ENCODE measurements at regions not wholly inside any gene's neighbourhood (a gene's known extent, or its start where the extent isn't known, plus 50 kb on each side); places are given as distances from the start of the nearest gene placed in this dataset.
A peak's percentile ranks its signal among the peaks of the same experiment; 100 is the strongest.
"Not testable (repeated sequence)": the region's sequence is repeated elsewhere in the genome, so short reads cannot be mapped to it uniquely, and the experiment has no call there.

DNA sequence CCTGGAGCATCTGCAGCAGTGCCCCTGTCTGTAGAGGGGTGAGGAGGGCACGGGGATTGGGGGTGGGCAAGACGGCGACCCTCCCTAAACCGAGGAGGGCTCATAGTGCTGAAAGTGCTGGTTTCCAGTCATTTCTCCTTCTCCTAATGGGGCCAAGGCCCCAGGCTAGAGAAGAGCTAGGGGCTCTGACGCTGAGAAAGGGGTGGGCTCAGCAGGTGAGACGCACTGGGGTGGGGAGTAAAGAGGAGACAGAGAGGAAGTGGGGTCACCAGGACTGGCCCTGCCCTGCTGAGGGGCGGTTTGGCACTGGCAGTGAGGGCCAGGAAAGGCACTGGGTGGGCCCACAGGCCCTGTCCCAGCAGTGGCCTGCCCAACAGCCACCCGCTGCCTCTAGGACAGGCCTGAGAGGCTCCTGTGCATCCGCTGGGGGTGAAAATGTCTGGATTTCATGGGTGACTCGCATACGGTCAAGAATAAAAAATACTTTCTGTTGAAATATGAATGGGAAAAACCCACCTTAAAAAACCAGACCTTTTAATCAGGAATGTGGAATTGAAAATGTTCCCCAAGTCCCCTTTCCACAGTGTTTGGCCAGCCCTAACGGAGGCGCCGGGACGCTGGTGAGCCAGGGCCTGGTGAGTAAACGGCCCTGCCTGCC lies 122.4 kb upstream of the SMURF2 start:
- DNase-seq (ENCODE audit: low read depth in 2 of 2): no peak

DNA sequence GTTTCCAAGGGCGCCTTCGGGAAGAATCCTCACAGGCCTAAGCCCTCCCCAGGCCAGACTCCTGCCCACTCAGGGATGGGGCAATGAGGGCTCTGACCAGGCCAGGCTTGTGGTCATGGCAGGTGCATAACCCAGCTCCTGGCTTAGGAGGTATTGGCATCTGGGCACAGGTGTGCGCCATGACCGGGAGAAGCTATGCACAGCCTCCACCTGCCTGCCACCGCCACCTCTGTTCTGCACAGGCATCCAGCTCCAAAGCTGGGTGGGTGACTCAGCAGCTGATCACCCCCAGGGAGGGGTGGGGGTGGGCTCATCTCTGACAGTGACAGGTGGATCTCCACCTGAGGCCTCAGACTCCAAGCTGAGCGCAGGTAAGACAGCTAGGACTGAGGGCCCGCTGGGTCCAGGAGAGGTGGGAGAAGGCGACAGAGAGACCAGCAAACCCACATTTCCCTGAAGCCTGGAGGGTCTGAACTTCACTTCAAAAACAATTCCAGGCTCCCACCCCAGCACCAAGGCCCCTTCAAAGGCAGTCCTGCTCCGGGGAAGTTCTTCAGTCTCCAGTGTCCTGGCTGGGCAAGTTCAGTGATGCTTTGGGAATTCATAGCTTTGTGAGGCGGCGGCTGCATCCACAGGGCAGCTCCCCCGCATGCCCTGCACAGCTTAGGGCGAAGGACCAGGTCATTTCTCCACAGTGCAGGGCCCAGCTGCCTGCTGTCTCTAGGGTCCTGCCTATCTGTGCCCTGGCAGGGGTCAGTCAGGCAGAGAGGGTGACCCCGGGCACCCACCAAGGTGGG lies 121.6 kb upstream of the SMURF2 start:
- DNase-seq (ENCODE audit: low read depth in 2 of 2): no peak

DNA sequence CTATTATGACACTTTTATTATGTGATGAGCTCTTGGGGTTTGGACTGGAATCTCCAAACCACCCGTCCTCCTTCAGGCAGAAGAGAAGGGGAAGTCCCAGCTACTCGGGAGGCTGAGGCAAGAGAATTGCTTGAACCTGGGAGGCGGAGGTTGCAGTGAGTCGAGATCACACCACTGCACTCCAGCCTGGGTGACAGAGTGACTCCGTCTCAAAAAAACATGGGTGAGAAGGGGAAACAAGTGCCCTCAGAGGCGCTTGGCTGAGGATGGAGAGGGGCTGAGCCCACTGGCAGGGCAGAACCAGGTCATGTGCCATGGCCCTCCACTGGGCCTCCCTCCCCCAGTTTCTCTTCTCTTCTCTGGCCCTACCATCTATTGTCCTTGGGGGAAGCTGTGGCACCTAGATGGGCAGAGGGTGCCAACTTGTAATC lies 120.9 kb upstream of the SMURF2 start:
- no peak for DNase-seq (ENCODE audit: low read depth in 2 of 2)

DNA sequence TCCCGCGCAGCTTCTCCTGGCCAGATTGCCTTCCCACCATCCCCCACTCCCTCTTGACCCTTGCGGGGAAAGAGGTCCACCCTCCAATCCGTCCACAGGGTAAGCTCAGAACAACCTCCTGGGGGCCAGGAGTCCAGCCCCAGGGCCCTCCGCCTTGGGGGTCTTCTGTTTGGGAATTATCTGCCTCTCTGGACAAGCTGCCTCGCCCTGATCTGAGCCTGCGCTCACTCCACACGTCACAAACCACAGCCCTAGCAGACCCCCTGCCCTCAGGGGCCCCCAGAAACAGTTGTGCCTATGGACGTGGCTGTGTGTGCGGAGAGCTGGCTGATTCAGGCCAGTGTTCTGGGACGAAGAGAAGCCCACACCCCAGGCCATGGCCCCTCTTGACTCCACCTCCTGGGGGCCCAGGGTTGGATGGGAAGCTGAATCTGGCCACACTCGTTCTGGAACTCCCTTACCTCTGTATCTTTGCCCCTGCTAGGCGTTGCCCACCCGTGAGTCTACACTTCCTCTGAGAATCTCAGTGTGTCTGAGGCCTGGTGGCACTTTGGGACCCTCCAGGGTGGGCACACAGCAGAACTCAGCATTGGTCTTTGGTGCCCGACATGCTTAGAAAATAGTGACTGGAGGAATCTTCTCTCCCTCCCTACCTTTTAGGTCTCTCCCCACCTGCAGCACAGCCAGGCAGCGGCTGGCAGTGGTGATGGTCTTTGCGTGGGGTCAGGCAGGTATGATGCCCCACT lies 119.9 kb upstream of the SMURF2 start:
- DNase-seq (ENCODE audit: low read depth in 2 of 2): no peak

DNA sequence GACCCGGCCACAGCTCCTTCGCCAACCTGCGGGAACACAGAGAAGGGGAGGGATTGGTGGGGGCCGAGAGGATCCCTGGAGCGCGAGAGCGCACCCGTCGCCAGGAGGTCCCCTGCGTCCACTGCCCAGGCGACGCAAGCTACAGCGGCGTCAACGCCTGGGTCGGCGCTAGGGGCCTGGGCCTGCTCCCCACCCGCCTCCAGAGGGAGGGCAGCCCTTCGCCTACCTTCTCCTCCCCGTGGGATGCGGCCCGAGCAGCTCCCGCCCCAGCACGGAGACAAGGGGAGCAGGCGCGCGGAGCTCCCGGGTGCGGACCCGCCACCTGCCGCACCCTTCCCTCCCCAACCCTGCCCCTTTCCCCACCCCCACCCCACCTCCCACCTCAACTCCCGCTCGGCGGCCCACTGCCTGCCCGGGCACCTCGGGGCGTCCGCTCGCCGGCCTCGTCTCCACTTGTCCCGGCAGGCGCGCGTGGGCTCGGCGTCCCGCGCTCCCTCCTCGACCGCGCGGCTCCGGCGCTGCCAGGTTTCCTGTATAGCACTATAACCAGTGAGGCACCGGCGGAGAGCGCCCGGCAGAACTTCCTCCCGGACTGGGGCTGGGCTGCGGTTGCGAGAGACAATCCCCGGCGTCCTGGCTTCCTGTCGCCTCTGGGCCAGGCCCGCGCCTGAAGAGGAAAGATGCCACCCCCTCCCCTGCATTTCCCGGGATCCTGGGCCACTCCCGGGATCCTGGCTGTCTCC lies 119.1 kb upstream of the SMURF2 start:
- no peak for DNase-seq (ENCODE audit: low read depth in 2 of 2)

DNA sequence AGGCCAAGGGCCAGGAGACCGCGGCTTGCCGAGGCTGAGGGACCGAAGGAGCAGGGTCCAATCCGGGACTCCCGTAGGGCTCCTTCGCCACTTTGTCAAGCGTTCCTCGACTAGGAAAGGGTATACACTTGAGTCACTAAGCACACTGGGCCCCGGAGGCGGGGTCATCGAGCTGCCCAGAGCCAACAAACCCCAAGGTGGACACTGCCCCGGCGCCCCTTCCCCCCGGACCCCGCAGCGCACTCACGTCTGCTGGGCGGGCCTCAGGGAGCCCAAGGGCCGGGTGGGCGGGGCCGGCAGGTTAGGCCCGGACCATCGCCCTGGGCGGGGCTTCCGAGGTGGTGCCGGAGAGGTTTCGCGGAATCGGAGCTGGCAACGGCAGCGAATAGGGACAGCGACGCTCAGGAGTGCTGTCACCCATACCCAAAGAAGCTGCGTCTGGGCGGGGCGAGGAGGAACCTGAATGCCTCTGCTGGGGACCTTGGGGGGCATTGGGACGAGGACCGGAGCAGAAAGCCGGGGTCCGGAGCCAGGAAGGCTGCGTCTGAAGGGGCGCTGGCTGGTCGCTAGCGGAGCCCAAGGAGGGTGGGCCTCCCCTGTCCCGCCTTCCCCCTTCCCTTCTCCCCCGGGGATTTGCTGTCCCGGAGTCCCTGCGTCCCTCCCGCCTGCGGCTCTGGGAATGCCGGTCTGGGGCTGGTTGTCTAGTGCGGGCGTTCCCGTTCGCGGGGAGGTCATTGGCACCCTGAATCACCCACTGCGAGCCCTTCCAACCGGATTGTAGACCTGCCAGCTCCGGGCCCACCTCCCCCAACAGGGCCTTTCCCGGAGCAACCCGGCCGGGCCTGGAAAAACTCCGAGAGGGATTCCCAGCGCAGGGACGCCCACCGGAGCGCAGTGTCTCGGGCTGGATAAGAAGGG lies 118.2 kb upstream of the SMURF2 start:
- peak; percentile 48 to 57 for DNase-seq (ENCODE audit: low read depth in 2 of 2)

DNA sequence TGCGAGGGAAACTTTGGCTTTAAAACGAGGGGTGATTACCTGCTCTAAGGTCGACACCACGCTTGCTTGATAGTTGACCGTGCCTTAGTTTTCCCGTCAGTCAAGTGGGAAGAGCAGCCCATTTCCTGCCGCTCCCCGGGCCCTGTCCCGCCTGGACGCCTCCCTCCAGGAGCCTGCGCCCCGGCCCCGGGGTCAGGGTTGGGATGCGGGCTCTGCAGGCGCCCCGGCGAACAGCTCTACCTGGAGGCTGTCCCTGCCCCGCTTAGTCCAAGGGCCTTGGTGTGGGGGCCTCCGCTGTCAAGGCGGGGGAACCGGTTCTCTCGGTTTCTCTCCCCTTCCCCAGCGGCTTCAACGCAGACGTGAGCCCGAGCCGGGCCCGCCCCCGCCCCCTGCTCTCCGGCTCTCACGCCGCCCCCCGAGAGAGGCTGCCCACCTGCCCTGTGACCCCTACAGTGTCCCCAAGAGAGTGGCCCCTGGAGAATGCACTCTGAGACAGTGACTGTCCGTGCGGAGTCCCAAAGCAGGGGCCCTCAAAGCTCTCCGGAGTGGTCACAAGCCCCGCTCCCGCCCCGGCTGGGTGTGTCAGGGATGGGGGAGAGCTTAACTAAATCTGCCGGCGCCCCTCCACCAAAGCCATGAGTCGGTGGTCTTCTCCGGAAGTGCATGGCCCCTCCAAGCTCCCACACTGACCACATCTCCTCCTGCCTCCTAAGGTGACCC lies 117.4 kb upstream of the SMURF2 start:
- no peak for DNase-seq (ENCODE audit: low read depth in 2 of 2)

DNA sequence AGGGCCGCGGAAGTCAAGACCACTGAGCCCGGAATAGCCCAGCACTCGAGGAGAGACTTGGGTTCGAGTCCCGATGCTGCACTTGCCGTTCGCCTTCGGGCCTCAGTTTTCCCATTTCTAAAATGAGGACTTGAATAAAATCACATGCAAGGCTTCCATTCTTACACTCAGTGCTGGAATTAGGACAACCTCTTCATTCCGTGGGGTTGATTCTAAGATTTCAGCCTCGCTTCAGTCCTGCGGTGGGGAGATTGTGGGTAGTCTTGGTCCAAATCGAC lies 116.9 kb upstream of the SMURF2 start:
- not testable (repeated sequence) for DNase-seq (ENCODE audit: low read depth in 2 of 2)

DNA sequence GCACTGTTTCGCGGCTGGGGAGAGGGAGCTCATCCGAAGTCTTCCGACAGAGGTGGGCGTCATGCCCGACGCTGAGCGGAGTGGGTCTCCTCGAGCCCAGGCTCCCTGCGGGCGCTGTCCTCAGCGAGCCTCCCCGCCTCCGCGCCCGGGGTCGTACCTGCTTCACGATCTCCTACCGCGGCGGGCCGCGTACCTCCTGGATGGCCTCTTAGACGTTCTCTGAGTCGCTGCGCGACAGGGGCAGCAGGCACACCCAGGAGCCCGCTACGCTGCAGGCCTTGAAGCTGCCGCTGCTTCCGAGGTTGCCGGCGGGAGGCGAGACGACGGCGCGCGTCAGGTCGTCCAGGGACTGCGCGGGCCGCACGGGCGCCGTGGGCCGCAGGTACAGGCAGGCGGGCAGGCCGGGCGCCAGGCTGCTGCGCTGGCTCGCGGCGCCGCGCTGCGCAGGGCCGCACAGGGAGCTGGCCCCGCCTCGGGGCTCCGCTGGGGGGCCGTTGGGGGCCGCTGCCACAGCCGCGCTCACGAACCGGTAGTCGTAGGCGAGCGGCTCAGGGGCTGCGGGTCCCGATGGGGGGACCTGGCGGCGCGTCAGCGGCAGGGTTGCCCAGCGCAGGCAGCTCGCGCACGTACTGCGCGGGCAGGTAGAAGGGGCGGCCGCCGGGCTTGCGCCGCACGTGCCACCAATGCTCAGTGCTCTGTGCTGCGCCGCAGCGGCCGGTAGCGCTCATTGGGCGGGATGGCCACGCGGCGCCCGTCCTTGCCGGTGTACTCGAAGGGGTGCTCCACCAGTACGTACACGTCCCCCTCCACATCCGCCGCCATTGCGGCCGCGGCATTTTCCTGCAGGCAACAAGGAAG lies 116.4 kb upstream of the SMURF2 start:
- DNase-seq (ENCODE audit: low read depth in 2 of 2): no peak

DNA sequence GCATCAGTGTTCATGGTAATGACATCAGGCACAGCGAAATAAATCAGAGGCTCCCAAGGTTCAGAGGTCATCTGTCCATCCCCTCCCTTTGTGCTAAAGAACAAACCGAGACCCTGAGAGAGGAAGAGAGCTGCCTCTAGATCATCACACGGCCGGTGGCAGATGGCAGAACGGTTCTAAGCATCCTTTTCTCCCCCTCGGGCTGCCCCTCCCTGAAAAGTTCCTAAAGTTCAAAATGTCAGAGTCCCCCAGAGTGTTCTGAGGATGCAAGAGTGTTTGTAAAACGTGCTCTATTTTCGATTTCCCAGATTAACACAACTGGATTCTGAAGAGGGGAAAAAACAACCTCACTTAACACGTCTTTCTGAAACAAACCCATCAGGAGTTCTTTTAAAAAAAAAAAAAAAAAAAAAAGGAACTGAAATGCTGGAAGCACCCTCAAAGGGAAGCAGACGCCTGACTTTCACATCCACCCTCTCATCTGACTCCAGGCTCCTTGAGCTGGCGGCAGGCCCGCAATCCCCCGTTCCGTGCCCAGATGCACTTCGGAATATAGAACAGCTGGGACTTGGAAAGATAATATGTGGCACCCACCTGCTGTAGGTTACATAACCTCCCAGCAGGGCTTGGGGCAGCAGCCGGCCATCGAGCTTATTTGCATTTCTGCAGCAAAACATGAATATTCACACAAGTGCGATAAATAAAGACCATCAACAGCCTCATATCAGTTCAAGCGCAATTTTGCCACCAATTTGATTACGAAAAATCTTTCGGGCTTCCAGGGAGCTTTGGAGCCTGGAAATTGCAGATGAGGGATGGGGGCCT lies 115.5 kb upstream of the SMURF2 start:
- DNase-seq (ENCODE audit: low read depth in 2 of 2): no peak

DNA sequence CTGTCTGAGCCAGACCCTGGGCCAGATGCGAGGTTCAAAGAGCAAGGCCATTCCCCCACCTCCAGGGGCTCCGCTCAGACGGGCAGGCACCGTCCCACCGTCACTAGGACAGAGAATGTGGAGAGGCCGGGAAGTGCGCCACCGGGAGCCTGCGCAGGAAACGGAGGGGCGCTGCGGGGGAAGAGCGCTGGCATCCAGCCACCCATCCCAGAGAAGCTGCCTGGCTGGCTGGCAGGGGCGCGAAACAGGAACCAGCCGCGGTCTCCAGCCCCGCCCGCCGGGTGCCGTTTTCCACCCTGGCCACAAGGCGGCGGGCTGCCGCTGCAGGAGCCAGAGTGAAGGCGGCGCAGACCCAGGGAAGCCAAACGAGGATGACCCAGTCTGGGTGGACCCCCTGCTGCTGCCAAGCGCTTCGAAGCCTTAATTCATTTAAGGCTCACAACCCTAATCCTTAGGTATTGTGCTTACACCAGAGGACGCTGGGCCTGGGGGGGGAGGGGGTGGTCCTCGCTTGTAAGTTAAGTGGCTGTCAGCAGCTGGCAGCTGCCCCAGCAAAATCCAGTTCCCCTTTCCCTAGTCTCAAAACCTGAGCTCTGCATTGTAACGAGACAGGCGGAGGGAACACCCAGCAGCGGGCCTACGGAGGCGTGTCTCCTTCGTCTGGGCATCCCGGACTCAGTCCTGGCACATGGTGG lies 114.8 kb upstream of the SMURF2 start:
- DNase-seq (ENCODE audit: low read depth in 2 of 2): peak; percentile 19 to 47

DNA sequence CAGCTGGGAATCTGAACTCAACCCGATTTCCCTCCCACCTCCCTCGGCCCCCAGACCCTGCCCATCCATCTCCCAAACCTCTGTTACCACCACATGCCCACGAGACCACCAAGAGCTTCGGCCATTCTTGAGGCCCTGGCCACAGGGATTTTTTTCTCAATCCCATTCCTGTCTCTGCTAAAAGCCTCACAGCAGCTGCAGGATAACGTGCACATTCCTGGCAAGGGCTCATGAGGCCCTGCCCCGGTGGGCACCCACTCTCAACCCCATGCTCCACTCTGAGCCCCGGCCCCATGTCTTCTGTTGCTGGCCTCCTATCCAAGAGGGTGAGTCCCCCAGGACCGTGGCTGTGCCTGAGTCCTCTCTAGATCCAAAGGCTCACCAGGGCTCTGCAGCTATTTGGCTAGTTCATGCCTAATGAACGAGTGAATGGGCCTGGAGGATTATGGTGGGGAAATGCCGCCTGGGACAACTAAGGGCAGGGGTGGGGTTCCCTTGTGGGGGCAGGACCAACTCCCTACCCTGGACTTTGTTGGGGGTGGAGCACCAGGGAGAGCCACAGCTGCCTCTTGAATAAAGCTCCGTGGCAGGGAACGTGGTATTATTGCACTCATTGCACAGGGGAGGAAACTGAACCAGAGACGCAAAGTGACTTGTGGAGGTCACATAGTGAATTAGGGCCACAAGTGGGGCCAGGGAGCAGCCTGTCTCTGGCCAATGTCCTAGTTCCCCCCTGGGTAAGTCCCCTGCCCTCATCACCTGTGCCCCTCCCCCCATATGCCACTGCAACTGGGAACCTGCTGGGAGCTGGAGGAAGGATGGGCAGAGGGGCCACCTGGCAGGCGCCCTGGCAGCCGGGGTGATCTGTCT lies 113.8 kb upstream of the SMURF2 start:
- no peak for DNase-seq (ENCODE audit: low read depth in 2 of 2)

DNA sequence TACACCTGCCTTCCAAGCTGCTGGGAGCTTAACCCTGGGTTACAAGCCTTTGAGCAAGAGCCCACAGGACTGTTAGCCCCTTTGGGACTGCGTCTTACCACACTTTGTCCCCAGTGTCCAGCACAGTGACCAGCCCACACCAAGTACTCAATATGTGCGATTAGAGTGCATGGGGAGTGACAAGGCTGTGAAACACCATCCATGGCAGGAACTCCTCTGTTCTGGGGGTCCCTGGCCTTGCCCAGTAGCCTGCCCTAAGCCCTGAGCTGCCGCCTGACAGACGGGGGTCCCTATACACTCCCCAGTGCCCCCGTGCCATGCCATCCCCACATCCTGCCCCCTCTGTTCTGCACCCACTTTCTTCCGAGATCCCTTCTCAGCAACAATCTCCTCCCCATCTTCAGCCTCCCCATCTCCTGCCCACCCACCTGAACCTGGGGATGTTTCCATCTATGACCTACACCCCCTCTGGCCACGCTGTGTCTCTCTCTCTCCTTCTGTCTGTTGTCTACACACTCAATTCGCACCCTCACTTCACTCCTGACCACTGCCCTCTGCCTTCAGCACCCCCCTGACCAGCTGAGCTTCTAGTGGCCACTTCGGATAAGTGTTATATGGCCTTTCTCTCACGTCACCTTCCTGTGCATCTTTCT lies 112.9 kb upstream of the SMURF2 start:
- no peak for DNase-seq (ENCODE audit: low read depth in 2 of 2)

DNA sequence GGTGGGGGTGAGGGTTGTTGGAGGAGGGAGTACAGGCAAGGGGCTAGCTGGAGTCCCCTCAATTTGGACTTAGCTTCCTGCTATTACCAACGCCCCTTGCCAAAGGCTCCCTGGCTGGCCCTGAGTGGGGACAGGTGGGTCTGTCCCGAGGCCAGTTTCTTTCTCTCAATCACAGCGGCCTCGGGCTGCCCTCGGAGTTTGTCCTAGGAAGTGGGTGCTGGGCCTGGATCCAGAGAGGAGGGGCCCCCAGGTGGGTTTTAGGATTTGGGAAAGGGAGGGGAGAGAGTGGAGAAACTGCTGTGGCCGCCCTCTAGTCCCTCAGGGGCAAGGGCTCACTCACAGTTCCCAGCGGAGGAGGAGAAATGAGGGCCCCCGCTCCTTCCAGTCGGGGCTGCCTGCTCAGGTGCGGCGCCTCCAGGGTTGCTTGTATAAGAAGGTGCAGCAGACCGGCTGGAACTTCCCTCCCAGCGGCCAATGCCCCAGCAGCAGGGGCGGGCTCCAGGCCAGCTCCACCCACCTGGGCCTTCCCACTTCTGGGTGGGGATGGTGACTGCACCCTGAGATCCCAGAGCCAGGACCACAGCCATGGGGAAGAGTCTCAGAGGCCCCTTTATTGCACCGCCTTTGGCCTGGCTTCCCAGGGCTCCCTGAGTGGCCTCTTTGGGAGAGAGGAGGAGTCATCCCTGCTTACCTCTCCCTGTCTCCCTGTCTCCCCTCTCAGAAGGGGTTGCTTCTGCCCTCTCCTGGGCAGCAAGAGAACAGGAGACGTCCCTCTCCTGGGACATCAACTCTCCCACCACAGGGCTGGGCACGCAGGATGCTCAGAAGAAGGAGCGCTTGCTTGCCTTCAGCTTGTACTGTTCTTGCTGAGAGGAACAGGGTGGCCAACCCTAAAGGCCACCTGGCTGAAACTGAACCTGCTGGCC lies 112.0 kb upstream of the SMURF2 start:
- DNase-seq (ENCODE audit: low read depth in 2 of 2): no peak

DNA sequence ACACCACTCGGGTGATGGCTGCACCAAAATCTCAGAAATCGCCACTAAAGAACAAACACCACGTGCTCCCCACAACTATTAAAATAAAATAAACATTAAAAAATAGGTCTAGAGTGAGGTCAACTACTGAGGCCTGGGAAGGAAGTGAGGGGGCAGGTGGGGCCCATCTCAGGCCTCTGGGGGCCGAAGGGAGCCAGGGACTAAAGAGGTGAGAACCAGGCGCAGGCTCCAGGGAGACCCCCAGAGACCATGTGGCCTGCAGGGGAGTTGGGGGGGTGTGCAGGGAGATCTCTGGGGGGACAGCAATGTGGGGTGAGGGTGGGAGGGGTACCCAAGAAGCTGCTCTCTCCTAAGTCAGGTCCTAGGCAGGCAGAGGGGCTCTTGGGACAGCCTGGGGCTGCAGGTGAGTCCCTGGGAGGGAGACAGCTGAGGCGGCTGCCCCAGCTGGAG lies 111.3 kb upstream of the SMURF2 start:
- no peak for DNase-seq (ENCODE audit: low read depth in 2 of 2)
